Mammary epithelial cell (primary cell): ENCODE measurements at regions not wholly inside any gene's neighbourhood (a gene's known extent, or its start where the extent isn't known, plus 50 kb on each side); places are given as distances from the start of the nearest gene placed in this dataset.

Experiments used
- EZH2 ChIP-seq: IDR thresholded peaks from 2 replicates; pipeline ENCODE4 v1.6.1; 2012; ENCODE audit warnings: low read length, inconsistent platforms, borderline replicate concordance
- TF ChIP-seq, protein P1 (sequence below), 2 donors: IDR thresholded peaks in 1 of 2; conservative IDR thresholded peaks in 1 of 2; 2 replicates each; pipeline ENCODE4 v1.5.1; 2011 to 2012; ENCODE audit warnings: inconsistent platforms in 2 of 2, low read length in 2 of 2, mild to moderate bottlenecking in 2 of 2, control low read depth in 1 of 2, low read depth in 1 of 2; ENCODE audit not compliant: insufficient read depth in 1 of 2; ENCODE audit errors: extremely low read depth in 1 of 2

DNA sequence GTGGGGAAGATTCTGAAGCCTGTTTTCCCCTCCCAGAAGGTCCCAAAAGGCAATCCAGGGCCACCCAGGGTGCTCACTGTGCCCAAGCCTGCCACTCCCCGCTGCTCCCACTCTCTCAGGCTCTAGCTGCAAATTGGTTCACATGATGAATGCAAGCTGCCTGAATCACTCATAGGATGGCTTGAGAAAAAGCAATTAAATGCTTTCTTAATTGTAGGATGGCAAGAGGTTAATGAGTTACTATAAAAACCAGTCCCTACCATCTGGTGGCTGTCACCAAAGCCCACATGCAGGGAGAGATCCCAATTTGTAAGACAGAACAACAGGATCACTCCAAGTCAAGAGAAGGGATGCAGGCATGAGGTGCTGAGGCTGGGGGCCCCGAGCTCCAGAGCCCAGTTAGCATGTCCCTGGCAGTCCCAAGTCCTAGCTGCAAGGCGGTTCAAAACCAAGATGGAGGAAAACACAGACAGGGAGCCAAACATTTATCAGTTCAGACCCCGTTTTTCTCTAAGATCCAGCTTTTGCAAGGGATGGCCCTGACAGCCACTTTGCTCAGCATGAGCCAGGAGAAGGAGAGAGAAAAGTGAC, 207.1 kb downstream of the UACA start:
- TF ChIP-seq, protein P1, sequence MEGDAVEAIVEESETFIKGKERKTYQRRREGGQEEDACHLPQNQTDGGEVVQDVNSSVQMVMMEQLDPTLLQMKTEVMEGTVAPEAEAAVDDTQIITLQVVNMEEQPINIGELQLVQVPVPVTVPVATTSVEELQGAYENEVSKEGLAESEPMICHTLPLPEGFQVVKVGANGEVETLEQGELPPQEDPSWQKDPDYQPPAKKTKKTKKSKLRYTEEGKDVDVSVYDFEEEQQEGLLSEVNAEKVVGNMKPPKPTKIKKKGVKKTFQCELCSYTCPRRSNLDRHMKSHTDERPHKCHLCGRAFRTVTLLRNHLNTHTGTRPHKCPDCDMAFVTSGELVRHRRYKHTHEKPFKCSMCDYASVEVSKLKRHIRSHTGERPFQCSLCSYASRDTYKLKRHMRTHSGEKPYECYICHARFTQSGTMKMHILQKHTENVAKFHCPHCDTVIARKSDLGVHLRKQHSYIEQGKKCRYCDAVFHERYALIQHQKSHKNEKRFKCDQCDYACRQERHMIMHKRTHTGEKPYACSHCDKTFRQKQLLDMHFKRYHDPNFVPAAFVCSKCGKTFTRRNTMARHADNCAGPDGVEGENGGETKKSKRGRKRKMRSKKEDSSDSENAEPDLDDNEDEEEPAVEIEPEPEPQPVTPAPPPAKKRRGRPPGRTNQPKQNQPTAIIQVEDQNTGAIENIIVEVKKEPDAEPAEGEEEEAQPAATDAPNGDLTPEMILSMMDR (conservative IDR thresholded peaks at IDR 0.05 in 1 of 2, IDR thresholded peaks at IDR 0.05 in 1 of 2; ENCODE audit: extremely low read depth in 1 of 2, insufficient read depth in 1 of 2, low read depth in 1 of 2, low read length in 2 of 2): no peak
- no peak for TF ChIP-seq EZH2
